ENCODE measurements at regions not wholly inside any gene's neighbourhood (a gene's known extent, or its start where the extent isn't known, plus 50 kb on each side); places are given as distances from the start of the nearest gene placed in this dataset.

- DNase-seq (ENCODE audit: extremely low read depth in 1 of 11, low read depth in 9 of 11, low spot score in 4 of 11) = no peak
These were observed 50.3 kb upstream of the SORBS2 start for GRCh38 chr4:185862340-185862739.

GRCh38 chr4:185863946-185864345, 52.0 kb upstream of the SORBS2 start:
- DNase-seq (ENCODE audit: extremely low read depth in 1 of 11, low read depth in 9 of 11, low spot score in 4 of 11) = no peak

GRCh38 chr4:185865901-185866328, 53.9 kb upstream of the SORBS2 start:
- DNase-seq (ENCODE audit: extremely low read depth in 1 of 11, low read depth in 9 of 11, low spot score in 4 of 11) = no peak

DNA sequence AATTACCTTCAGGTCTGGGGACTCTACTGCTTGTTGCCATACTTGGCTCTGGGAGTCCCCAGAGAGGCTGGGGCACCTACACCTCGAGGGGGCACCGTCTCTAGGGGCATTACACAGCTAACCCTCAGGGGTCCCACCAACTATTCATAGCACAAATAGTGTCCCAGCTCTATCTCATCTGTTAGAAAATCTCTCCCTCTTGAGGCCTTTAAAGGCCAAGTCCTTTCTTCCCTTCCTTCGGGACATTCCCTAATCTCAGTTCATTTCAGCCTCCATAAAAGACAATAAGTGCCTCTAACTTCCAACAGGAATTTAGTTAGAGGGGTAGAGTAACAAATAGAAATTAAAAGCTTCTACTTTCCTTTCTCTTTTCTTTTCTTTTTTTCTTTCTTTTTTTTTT, 55.8 kb upstream of the SORBS2 start:
- DNase-seq (ENCODE audit: extremely low read depth in 1 of 11, low read depth in 9 of 11, low spot score in 4 of 11) = no peak

GRCh38 chr4:185868983-185869382, 57.0 kb upstream of the SORBS2 start:
- DNase-seq (ENCODE audit: extremely low read depth in 1 of 11, low read depth in 9 of 11, low spot score in 4 of 11) = no peak

- DNase-seq (ENCODE audit: extremely low read depth in 1 of 11, low read depth in 9 of 11, low spot score in 4 of 11) = no peak
These were observed 57.4 kb upstream of the SORBS2 start for GRCh38 chr4:185869427-185869826.

- DNase-seq (ENCODE audit: extremely low read depth in 1 of 11, low read depth in 9 of 11, low spot score in 4 of 11) = no peak
These were observed 58.4 kb upstream of the SORBS2 start for GRCh38 chr4:185870366-185870765.

GRCh38 chr4:185872747-185873380, 60.9 kb upstream of the SORBS2 start:
- no peak for DNase-seq (ENCODE audit: extremely low read depth in 1 of 11, low read depth in 9 of 11, low spot score in 4 of 11)

DNA sequence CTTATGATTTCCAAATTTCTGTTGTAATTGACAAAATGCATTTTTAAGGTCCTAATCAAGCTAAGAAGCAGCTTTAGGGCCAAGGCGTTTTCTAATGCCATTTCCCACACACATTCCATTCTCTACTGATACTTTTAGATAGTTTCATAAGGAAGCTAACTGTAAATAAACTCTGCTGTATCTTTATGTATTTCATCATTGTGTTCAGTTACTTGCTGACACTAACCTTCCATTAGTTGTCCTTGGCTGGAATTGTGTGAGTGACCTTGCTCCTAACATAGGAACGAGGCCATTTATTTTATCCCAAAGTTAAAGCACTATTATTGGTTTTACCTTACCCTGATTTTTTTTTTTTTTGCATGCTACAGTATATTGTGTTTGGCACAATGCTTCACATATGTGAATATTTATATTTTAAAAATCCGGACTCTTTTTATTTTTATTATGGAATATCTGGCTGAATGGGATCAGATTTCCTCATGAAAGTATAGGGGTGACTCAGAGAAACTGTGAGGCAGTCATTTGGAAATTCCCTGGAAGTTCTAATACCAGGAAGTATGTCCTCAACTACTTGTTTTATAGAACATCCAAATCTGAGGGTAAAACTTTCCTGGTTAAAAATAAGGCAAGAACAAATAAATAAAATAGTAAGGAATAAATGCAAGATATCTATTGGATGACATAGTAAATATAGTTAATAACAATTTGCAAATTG, 62.7 kb upstream of the SORBS2 start:
- DNase-seq (ENCODE audit: extremely low read depth in 1 of 11, low read depth in 9 of 11, low spot score in 4 of 11) = no peak

DNA sequence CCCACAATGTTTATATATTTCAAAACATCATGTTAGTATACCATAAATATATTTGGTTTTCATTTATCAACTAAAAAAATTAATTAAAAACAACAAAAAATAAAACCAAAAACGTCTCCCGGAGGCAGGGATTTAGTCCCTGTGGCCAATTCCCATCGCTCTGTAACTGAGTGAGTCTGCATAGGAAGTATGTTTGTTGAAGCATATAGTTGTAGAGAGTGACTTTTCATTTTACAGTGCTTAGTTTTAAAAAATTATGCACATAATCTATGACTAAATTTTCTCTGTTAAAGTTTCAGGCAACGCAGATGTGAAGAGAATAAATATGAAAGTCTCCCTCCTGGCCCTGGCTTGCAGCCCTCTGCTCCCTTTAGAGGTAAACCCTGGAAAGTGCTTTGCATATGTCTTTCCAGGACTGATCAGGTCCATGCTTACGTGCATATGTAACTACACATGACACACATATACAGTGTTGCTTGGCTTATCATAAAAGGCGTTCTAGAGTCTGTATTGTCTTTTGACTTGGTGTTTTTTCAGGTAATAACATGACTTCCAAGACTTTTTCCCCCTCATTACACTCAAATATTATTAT, 63.4 kb upstream of the SORBS2 start:
- no peak for DNase-seq (ENCODE audit: extremely low read depth in 1 of 11, low read depth in 9 of 11, low spot score in 4 of 11)

GRCh38 chr4:185878633-185879032, 66.6 kb upstream of the SORBS2 start:
- no peak for DNase-seq (ENCODE audit: extremely low read depth in 1 of 11, low read depth in 9 of 11, low spot score in 4 of 11)

GRCh38 chr4:185879666-185880312, 67.8 kb upstream of the SORBS2 start:
- no peak for DNase-seq (ENCODE audit: extremely low read depth in 1 of 11, low read depth in 9 of 11, low spot score in 4 of 11)

GRCh38 chr4:185880571-185880970, 68.6 kb upstream of the SORBS2 start:
- DNase-seq (ENCODE audit: extremely low read depth in 1 of 11, low read depth in 9 of 11, low spot score in 4 of 11) = no peak

DNA sequence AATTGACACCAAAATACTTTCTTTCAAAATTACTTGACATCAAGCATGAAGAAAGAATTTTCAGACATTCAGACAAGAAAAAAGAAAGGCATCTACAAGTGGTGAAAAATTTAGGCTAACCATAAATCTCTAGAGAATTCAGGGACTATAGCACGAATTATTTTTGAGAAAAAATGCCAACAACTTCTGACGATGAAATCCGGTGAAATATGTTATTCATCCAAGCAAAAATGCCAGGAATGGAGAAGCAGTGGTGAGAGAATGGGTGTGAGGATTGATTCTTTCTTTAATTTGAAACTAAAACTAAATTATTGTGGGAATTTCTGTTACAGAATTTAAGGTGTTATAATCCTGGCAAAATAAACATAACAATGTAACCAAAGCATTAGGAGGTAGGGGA, 69.4 kb upstream of the SORBS2 start:
- no peak for DNase-seq (ENCODE audit: extremely low read depth in 1 of 11, low read depth in 9 of 11, low spot score in 4 of 11)

- DNase-seq (ENCODE audit: extremely low read depth in 1 of 11, low read depth in 9 of 11, low spot score in 4 of 11) = no peak
These were observed 71.6 kb upstream of the SORBS2 start for GRCh38 chr4:185883591-185883990.

DNA sequence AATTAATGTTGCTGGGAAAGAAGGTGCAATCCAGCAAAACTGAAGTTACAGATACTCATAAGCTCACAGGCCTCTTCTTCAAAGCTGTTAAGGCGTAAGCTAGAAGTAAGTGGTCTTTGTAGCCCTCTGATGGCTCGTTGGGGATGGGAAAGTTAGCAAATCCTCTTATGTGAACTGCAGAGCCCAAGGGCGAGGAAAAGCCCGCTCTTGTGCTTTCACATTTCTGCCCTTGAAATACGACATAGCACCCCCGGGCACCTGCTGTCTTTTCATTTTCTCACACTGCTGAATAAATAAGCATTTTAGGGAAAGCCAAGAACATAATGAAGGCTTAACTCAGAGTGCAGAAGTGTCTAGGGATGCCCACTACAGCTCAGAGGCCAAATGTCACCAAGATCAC, 73.1 kb upstream of the SORBS2 start:
- DNase-seq (ENCODE audit: extremely low read depth in 1 of 11, low read depth in 9 of 11, low spot score in 4 of 11) = no peak

DNA sequence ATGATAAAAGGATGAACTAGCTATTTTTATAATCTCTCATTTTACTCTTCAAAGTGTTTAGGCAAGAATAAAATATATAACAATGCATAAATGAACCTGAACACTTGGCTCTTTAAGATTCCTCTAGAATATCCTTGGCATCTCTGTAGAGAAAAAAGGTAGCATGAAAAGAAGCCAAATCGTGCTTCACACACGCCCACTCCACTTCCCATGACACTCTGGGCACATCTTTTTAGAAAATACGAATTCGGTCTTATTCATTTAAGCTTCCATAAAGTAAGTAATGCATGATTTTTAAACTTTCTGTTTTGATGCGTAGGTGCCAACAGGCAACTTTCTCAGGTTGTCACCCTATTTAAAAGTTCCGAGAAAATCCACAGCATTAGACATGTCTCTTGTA, 73.6 kb upstream of the SORBS2 start:
- no peak for DNase-seq (ENCODE audit: extremely low read depth in 1 of 11, low read depth in 9 of 11, low spot score in 4 of 11)

- no peak for DNase-seq (ENCODE audit: extremely low read depth in 1 of 11, low read depth in 9 of 11, low spot score in 4 of 11)
These were observed 75.0 kb upstream of the SORBS2 start for GRCh38 chr4:185886832-185887524.

GRCh38 chr4:185888676-185889075, 76.7 kb upstream of the SORBS2 start:
- DNase-seq (ENCODE audit: extremely low read depth in 1 of 11, low read depth in 9 of 11, low spot score in 4 of 11) = no peak

DNA sequence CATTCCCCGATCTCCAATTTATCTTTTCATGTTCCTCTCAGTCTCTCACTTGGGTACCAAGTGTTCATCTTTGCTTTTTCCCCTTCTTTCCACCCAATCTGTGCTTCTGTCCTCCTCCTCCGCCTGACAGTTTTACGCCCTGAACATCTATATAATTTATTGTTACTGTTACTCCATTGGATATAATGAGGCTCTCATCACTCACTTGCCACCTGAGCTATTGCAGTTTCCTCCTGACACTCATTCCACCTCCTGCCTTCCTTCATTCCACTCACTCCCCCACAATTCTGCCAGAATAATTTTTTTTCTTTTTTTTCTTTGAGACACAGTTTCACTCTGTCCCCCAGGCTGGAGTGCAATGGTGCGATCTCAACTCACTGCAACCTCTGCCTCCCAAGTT, 77.6 kb upstream of the SORBS2 start:
- DNase-seq (ENCODE audit: extremely low read depth in 1 of 11, low read depth in 9 of 11, low spot score in 4 of 11) = no peak

All from renal cortex interstitium (tissue), 11 donors.